Activated T-helper 1 cell treated with anti-CD3 and anti-CD28 coated beads, Interleukin-2, amount 50 U/mL, for 16 hours (primary cell): ENCODE measurements at regions not wholly inside any gene's neighbourhood (a gene's known extent, or its start where the extent isn't known, plus 50 kb on each side); places are given as distances from the start of the nearest gene placed in this dataset.

Experiments used
- DNase-seq, 2 donors: peaks; one replicate each; pipeline ENCODE4 v3.0.0-alpha.2; 2020; ENCODE audit warnings: low read depth in 1 of 2, low spot score in 1 of 2

- no peak for DNase-seq
Observed at GRCh38 chr2:191557841-191558240, 120.1 kb upstream of the NABP1 start.

GRCh38 chr2:191559569-191559968 lies 118.4 kb upstream of the NABP1 start:
- DNase-seq = no peak

GRCh38 chr2:191560411-191560980 lies 117.4 kb upstream of the NABP1 start:
- DNase-seq = no peak

- DNase-seq = no peak
Observed at GRCh38 chr2:191565120-191565519, 112.8 kb upstream of the NABP1 start.

GRCh38 chr2:191565647-191566198 lies 112.2 kb upstream of the NABP1 start:
- DNase-seq = no peak

GRCh38 chr2:191566344-191566743 lies 111.6 kb upstream of the NABP1 start:
- DNase-seq = peak; percentile 30 to 31

- DNase-seq = no peak
Observed at GRCh38 chr2:191567206-191567605, 110.7 kb upstream of the NABP1 start.

- no peak for DNase-seq
Observed at GRCh38 chr2:191569025-191569424, 108.9 kb upstream of the NABP1 start.

GRCh38 chr2:191571163-191571769 lies 106.7 kb upstream of the NABP1 start:
- DNase-seq = no peak

- no peak for DNase-seq
Observed at GRCh38 chr2:191572319-191572718, 105.6 kb upstream of the NABP1 start.

GRCh38 chr2:191573216-191573615 lies 104.7 kb upstream of the NABP1 start:
- no peak for DNase-seq

- no peak for DNase-seq
Observed at GRCh38 chr2:191574232-191574631, 103.7 kb upstream of the NABP1 start.

- no peak for DNase-seq
Observed at GRCh38 chr2:191577605-191578004, 100.3 kb upstream of the NABP1 start.

GRCh38 chr2:191578031-191578430 lies 99.9 kb upstream of the NABP1 start:
- no peak for DNase-seq

GRCh38 chr2:191580581-191580980 lies 97.4 kb upstream of the NABP1 start:
- DNase-seq = no peak

- no peak for DNase-seq
Observed at GRCh38 chr2:191581003-191581402, 96.9 kb upstream of the NABP1 start.

GRCh38 chr2:191582355-191582754 lies 95.6 kb upstream of the NABP1 start:
- DNase-seq = no peak

- no peak for DNase-seq
Observed at GRCh38 chr2:191591025-191591424, 86.9 kb upstream of the NABP1 start.

- DNase-seq = no peak
Observed at GRCh38 chr2:191593622-191594385, 84.1 kb upstream of the NABP1 start.

GRCh38 chr2:191597186-191597751 lies 80.7 kb upstream of the NABP1 start:
- DNase-seq = no peak

- DNase-seq = no peak
Observed at GRCh38 chr2:191598296-191598695, 79.6 kb upstream of the NABP1 start.

- DNase-seq = no peak
Observed at GRCh38 chr2:191601060-191601459, 76.9 kb upstream of the NABP1 start.
